H9 (cell line): ENCODE measurements at regions not wholly inside any gene's neighbourhood (a gene's known extent, or its start where the extent isn't known, plus 50 kb on each side); places are given as distances from the start of the nearest gene placed in this dataset.
"Not testable (repeated sequence)": the region's sequence is repeated elsewhere in the genome, so short reads cannot be mapped to it uniquely, and the experiment has no call there.

Experiments
- DNase-seq: peaks from one replicate; pipeline ENCODE4 v3.0.0-alpha.2; 2017
- H2AFZ ChIP-seq: one replicate; pipeline ENCODE4 v1.6.1; 2013; ENCODE audit warnings: mild to moderate bottlenecking, low read length, control low read depth, moderate library complexity
- H2AK5ac ChIP-seq: 2 replicates; pipeline ENCODE4 v1.6.1; 2013; ENCODE audit warnings: low read length, control low read depth, mixed read lengths; ENCODE audit not compliant: insufficient read length
- H2BK120ac ChIP-seq: one replicate; pipeline ENCODE4 v1.6.1; 2013; ENCODE audit warnings: low read depth, mild to moderate bottlenecking, low read length, control low read depth, inconsistent platforms; ENCODE audit not compliant: poor library complexity, severe bottlenecking
- H2BK12ac ChIP-seq: 2 replicates; pipeline ENCODE4 v1.6.1; 2013; ENCODE audit warnings: low read length, control low read depth, mixed read lengths, low read depth; ENCODE audit not compliant: insufficient read length
- H2BK15ac ChIP-seq: 2 replicates; pipeline ENCODE4 v1.6.1; 2013; ENCODE audit warnings: low read depth, low read length, control low read depth
- H2BK20ac ChIP-seq: one replicate; pipeline ENCODE4 v1.6.1; 2013; ENCODE audit warnings: low read depth, mild to moderate bottlenecking, low read length, control low read depth, inconsistent platforms; ENCODE audit not compliant: poor library complexity, severe bottlenecking
- H2BK5ac ChIP-seq: 2 replicates; pipeline ENCODE4 v1.6.1; 2013; ENCODE audit warnings: low read length, control low read depth, mixed read lengths; ENCODE audit not compliant: insufficient read length
- H3K14ac ChIP-seq: 2 replicates; pipeline ENCODE4 v1.6.1; 2013; ENCODE audit warnings: low read length, control low read depth; ENCODE audit not compliant: insufficient read depth
- H3K18ac ChIP-seq: 2 replicates; pipeline ENCODE4 v1.6.1; 2013; ENCODE audit warnings: low read depth, mild to moderate bottlenecking, mixed read lengths, low read length, control low read depth; ENCODE audit not compliant: insufficient read length
- H3K23ac ChIP-seq: 2 replicates; pipeline ENCODE4 v1.6.1; 2013; ENCODE audit warnings: low read length, control low read depth, mixed read lengths, low read depth; ENCODE audit not compliant: insufficient read length
- H3K23me2 ChIP-seq: 2 replicates; pipeline ENCODE4 v1.6.1; 2013; ENCODE audit warnings: low read depth, mild to moderate bottlenecking, mixed read lengths, low read length, control low read depth; ENCODE audit not compliant: insufficient read length, poor library complexity, severe bottlenecking
- H3K27ac ChIP-seq: 2 replicates; pipeline ENCODE4 v1.5.1; 2013; ENCODE audit warnings: low read length, control low read depth, mixed read lengths, low read depth; ENCODE audit not compliant: insufficient read length
- H3K27me3 ChIP-seq: 2 replicates; pipeline ENCODE4 v1.6.1; 2013; ENCODE audit warnings: low read length, control low read depth, inconsistent platforms; ENCODE audit not compliant: insufficient read depth
- H3K4ac ChIP-seq: 2 replicates; pipeline ENCODE4 v1.6.1; 2013; ENCODE audit warnings: low read depth, mild to moderate bottlenecking, control low read depth, inconsistent platforms, low read length, moderate library complexity
- H3K4me1 ChIP-seq: 2 replicates; pipeline ENCODE4 v1.6.1; 2013; ENCODE audit warnings: low read length, control low read depth, inconsistent platforms; ENCODE audit not compliant: insufficient read depth
- H3K4me2 ChIP-seq: 2 replicates; pipeline ENCODE4 v1.6.1; 2013; ENCODE audit warnings: low read length, control low read depth, mixed read lengths; ENCODE audit not compliant: insufficient read length, insufficient read depth
- H3K56ac ChIP-seq: 2 replicates; pipeline ENCODE4 v1.6.1; 2013; ENCODE audit warnings: low read depth, mild to moderate bottlenecking, mixed read lengths, low read length, control low read depth; ENCODE audit not compliant: insufficient read length
- H3K79me1 ChIP-seq: 2 replicates; pipeline ENCODE4 v1.6.1; 2013; ENCODE audit warnings: low read depth, mild to moderate bottlenecking, moderate library complexity, low read length, control low read depth, inconsistent platforms; ENCODE audit not compliant: insufficient read depth, poor library complexity, severe bottlenecking
- H3K79me2 ChIP-seq: 2 replicates; pipeline ENCODE4 v1.6.1; 2013; ENCODE audit warnings: low read length, control low read depth, inconsistent platforms; ENCODE audit not compliant: insufficient read depth
- H3K9ac ChIP-seq: 2 replicates; pipeline ENCODE4 v1.6.1; 2013; ENCODE audit warnings: low read length, control low read depth, mixed read lengths; ENCODE audit not compliant: insufficient read length; ENCODE audit errors: extremely low read depth
- H3K9me3 ChIP-seq: one replicate; pipeline ENCODE4 v1.6.1; 2013; ENCODE audit warnings: low read depth, low read length, inconsistent platforms; ENCODE audit not compliant: control insufficient read depth
- H3T11ph ChIP-seq: one replicate; pipeline ENCODE4 v1.6.1; 2013; ENCODE audit warnings: mild to moderate bottlenecking, low read length, control low read depth, inconsistent platforms
- H4K20me1 ChIP-seq: one replicate; pipeline ENCODE4 v1.6.1; 2013; ENCODE audit not compliant: control insufficient read depth, insufficient read length, insufficient read depth
- H4K5ac ChIP-seq: 2 replicates; pipeline ENCODE4 v1.6.1; 2013; ENCODE audit warnings: low read depth, mild to moderate bottlenecking, mixed read lengths, low read length, control low read depth; ENCODE audit not compliant: insufficient read length
- H4K8ac ChIP-seq: replicated peaks from 2 replicates; pipeline ENCODE4 v1.6.1; 2013; ENCODE audit warnings: low read length, control low read depth, mixed read lengths, low read depth; ENCODE audit not compliant: insufficient read length
- H4K91ac ChIP-seq: 2 replicates; pipeline ENCODE4 v1.6.1; 2013; ENCODE audit warnings: low read depth, mild to moderate bottlenecking, moderate library complexity, mixed read lengths, low read length, control low read depth; ENCODE audit not compliant: insufficient read length
- H3K27ac Mint-ChIP-seq, 3 experiments: 2 replicates in 2 of 3; 3 replicates in 1 of 3; pipeline ENCODE4 v1.8.0; 2020 to 2021; ENCODE audit warnings: mixed read lengths in 3 of 3, mild to moderate bottlenecking in 1 of 3, moderate library complexity in 1 of 3
- H3K27me3 Mint-ChIP-seq: 2 replicates; pipeline ENCODE4 v1.8.0; 2021; ENCODE audit warnings: low read depth, mild to moderate bottlenecking, moderate library complexity, mixed read lengths
- H3K36me3 Mint-ChIP-seq, 3 experiments: 2 replicates in 2 of 3; 3 replicates in 1 of 3; pipeline ENCODE4 v1.8.0; 2020 to 2021; ENCODE audit warnings: low read depth in 3 of 3, mixed read lengths in 3 of 3; ENCODE audit not compliant: insufficient read depth in 1 of 3
- H3K4me1 Mint-ChIP-seq, 2 experiments: 2 replicates each; pipeline ENCODE4 v1.8.0; 2020; ENCODE audit warnings: mixed read lengths in 2 of 2
- H3K4me3 Mint-ChIP-seq, 2 experiments: 2 replicates in 1 of 2; 3 replicates in 1 of 2; pipeline ENCODE4 v1.8.0; 2020 to 2021; ENCODE audit warnings: mild to moderate bottlenecking in 2 of 2, mixed read lengths in 2 of 2, moderate library complexity in 1 of 2
- H3K9me3 Mint-ChIP-seq, 2 experiments: 2 replicates in 1 of 2; 3 replicates in 1 of 2; pipeline ENCODE4 v1.8.0; 2020; ENCODE audit warnings: mild to moderate bottlenecking in 2 of 2, mixed read lengths in 2 of 2, moderate library complexity in 1 of 2
- WGBS: extraction: QIAGEN DNeasy Blood & Tissue Kit; methylation state at CpG from one replicate; pipeline ENCODE4 v1.1.7; 2013; ENCODE audit warnings: missing lambda C conversion rate, low lambda C conversion rate, mixed read lengths; ENCODE audit not compliant: insufficient read length; ENCODE audit errors: extremely low coverage; 5-methylcytosine and 5-hydroxymethylcytosine counted together
- TF ChIP-seq, protein P1 (sequence below): fragments of 200-600 bp; sonication (generic); conservative IDR thresholded peaks from 3 replicates; pipeline ENCODE4 v1.8.0; 2021; ENCODE audit warnings: antibody characterized with exemption, mild to moderate bottlenecking

DNA sequence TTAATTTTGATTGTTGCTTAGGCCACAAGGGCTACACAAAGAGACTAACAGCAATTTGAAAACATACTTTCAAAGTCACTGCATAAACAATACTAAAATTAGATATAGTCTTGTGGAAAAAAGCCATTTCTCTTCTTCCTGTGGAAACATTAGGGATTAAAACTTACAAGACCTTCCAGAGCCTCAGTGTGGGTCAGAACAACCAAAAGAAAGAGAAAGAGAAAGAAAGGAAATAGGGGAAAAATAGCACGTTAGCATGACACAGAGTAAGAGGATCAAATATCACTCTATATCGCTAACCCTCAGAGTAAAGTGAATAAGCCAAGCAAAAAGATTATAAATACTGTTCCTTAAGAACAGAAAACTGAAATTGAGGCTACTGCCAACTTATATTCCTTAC lies 127.8 kb upstream of the DIAPH2 start:
- Mint-ChIP-seq H3K4me1 (peaks cover 3 to 8% of the 10 kb centered on the region in 2 experiments), H3K9me3 (no peaks in the 10 kb centered on the region), H3K27me3 (no peaks in the 10 kb centered on the region), H3K36me3 (no peaks in the 10 kb centered on the region), H3K27ac (peak overlapping the region; percentile 6 to 66 (median 41); a peak in 4 of 7 replicates), H3K4me3 (no peak overlapping the region)
- TF ChIP-seq, protein P1, sequence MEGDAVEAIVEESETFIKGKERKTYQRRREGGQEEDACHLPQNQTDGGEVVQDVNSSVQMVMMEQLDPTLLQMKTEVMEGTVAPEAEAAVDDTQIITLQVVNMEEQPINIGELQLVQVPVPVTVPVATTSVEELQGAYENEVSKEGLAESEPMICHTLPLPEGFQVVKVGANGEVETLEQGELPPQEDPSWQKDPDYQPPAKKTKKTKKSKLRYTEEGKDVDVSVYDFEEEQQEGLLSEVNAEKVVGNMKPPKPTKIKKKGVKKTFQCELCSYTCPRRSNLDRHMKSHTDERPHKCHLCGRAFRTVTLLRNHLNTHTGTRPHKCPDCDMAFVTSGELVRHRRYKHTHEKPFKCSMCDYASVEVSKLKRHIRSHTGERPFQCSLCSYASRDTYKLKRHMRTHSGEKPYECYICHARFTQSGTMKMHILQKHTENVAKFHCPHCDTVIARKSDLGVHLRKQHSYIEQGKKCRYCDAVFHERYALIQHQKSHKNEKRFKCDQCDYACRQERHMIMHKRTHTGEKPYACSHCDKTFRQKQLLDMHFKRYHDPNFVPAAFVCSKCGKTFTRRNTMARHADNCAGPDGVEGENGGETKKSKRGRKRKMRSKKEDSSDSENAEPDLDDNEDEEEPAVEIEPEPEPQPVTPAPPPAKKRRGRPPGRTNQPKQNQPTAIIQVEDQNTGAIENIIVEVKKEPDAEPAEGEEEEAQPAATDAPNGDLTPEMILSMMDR: no peak
- no peaks in the 10 kb centered on the region for H3K23me2 ChIP-seq
- no peak overlapping the region for H4K91ac ChIP-seq
- H3K56ac ChIP-seq: no peak overlapping the region
- H2BK120ac ChIP-seq: no peak overlapping the region
- no peaks in the 10 kb centered on the region for H3K4me1 ChIP-seq
- no peak overlapping the region for H2AFZ ChIP-seq
- no peaks in the 10 kb centered on the region for H3K9me3 ChIP-seq
- H2BK12ac ChIP-seq: no peak overlapping the region
- H2BK20ac ChIP-seq: no peak overlapping the region
- no peak overlapping the region for H2AK5ac ChIP-seq
- DNase-seq: no peak
- H3K14ac ChIP-seq: no peak overlapping the region
- H4K20me1 ChIP-seq: no peaks in the 10 kb centered on the region
- no peak overlapping the region for H3K27ac ChIP-seq
- H3T11ph ChIP-seq: no peak overlapping the region
- H3K4me2 ChIP-seq: no peak overlapping the region
- no peak overlapping the region for H4K8ac ChIP-seq
- H3K27me3 ChIP-seq: no peaks in the 10 kb centered on the region
- no peak overlapping the region for H4K5ac ChIP-seq
- H3K79me1 ChIP-seq: no peaks in the 10 kb centered on the region
- no peak overlapping the region for H3K23ac ChIP-seq
- H2BK5ac ChIP-seq: no peak overlapping the region
- no CpG with 5 or more reads among the region's 2 CpGs for WGBS
- H3K79me2 ChIP-seq: no peaks in the 10 kb centered on the region
- H3K4ac ChIP-seq: no peak overlapping the region
- no peak overlapping the region for H2BK15ac ChIP-seq
- no peak overlapping the region for H3K9ac ChIP-seq
- no peak overlapping the region for H3K18ac ChIP-seq

DNA sequence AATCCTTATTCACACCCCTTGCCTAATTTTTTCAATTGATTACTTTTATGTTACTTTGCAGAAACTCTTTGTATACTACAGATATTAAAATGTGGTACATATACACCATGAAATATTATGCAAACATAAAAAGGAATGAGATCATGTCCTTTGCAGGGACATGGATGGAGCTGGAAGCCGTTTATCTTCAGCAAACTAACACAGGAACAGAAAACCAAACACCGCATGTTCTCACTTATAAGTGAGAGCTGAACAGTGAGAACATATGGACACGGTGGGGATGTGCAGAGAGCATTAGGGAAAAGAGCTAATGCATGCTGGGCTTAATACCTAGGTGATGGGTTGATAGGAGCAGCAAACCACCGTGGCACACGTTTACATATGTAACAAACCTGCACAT lies 123.5 kb upstream of the DIAPH2 start:
- not testable (repeated sequence) for H3K36me3 Mint-ChIP-seq, H3K27ac Mint-ChIP-seq, H2BK12ac ChIP-seq, H2BK15ac ChIP-seq, H3K4ac ChIP-seq, H2AK5ac ChIP-seq, H4K91ac ChIP-seq, H3K27ac ChIP-seq, H2BK5ac ChIP-seq, H4K5ac ChIP-seq, H3K9me3 Mint-ChIP-seq, H3K4me1 ChIP-seq, H4K8ac ChIP-seq, H3K9ac ChIP-seq, H3K9me3 ChIP-seq, H3T11ph ChIP-seq, H3K79me2 ChIP-seq, H2BK20ac ChIP-seq, H3K23ac ChIP-seq, H3K4me2 ChIP-seq, H3K27me3 Mint-ChIP-seq, H3K23me2 ChIP-seq, H3K79me1 ChIP-seq, DNase-seq, H3K14ac ChIP-seq, H3K18ac ChIP-seq, H2AFZ ChIP-seq, H4K20me1 ChIP-seq, H3K4me3 Mint-ChIP-seq, H3K56ac ChIP-seq, H3K27me3 ChIP-seq, H2BK120ac ChIP-seq
- no CpG with 5 or more reads among the region's 5 CpGs for WGBS
- H3K4me1 Mint-ChIP-seq: peaks cover 6 to 12% of the 10 kb centered on the region in 2 experiments
